HEK293T (cell line): ENCODE measurements at regions not wholly inside any gene's neighbourhood (a gene's known extent, or its start where the extent isn't known, plus 50 kb on each side); places are given as distances from the start of the nearest gene placed in this dataset.

ENCODE experiments used
- ARNT ChIP-seq: fragments of 450-650 bp; IDR thresholded peaks from 2 replicates; pipeline ENCODE4 v1.6.1; 2017; ENCODE audit warnings: mild to moderate bottlenecking
- BHLHE40 ChIP-seq: fragments of 450-650 bp; IDR thresholded peaks from 2 replicates; pipeline ENCODE4 v1.6.1; 2016; ENCODE audit warnings: mild to moderate bottlenecking, moderate library complexity, borderline replicate concordance
- ELF4 ChIP-seq: fragments of 450-650 bp; IDR thresholded peaks from 2 replicates; pipeline ENCODE4 v1.6.1; 2017; ENCODE audit warnings: antibody characterized with exemption
- FOXA1 ChIP-seq: fragments of 450-650 bp; IDR thresholded peaks from 2 replicates; pipeline ENCODE4 v1.6.1; 2016; ENCODE audit warnings: mild to moderate bottlenecking
- FOXK2 ChIP-seq: fragments of 450-650 bp; IDR thresholded peaks from 2 replicates; pipeline ENCODE4 v1.6.1; 2016; ENCODE audit warnings: mild to moderate bottlenecking
- FOXM1 ChIP-seq: fragments of 450-650 bp; IDR thresholded peaks from 2 replicates; pipeline ENCODE4 v1.6.1; 2017; ENCODE audit warnings: mild to moderate bottlenecking, borderline replicate concordance
- HDGF ChIP-seq: fragments of 450-650 bp; IDR thresholded peaks from 2 replicates; pipeline ENCODE4 v1.6.1; 2017; ENCODE audit warnings: antibody characterized with exemption, borderline replicate concordance
- NFRKB ChIP-seq: fragments of 450-650 bp; IDR thresholded peaks from 2 replicates; pipeline ENCODE4 v1.6.1; 2016; ENCODE audit warnings: mild to moderate bottlenecking, moderate library complexity
- SP1 ChIP-seq: fragments of 450-650 bp; IDR thresholded peaks from 2 replicates; pipeline ENCODE4 v1.6.1; 2017
- SUZ12 ChIP-seq: fragments of 450-650 bp; IDR thresholded peaks from 2 replicates; pipeline ENCODE4 v1.6.1; 2016; ENCODE audit warnings: mild to moderate bottlenecking
- TARDBP ChIP-seq: fragments of 450-650 bp; IDR thresholded peaks from 2 replicates; pipeline ENCODE4 v1.6.1; 2016

- TF ChIP-seq SP1 (no peak), SUZ12 (no peak), BHLHE40 (no peak), NFRKB (no peak), FOXA1 (no peak), FOXM1 (no peak), FOXK2 (no peak), ELF4 (no peak), HDGF (no peak), TARDBP (no peak), ARNT (no peak)
Observed at GRCh38 chr4:181162676-181163075, 1080.5 kb upstream of the TENM3 start.
